ENCODE measurements at regions not wholly inside any gene's neighbourhood (a gene's known extent, or its start where the extent isn't known, plus 50 kb on each side); places are given as distances from the start of the nearest gene placed in this dataset.

GRCh38 chr15:26145796-26146195, 282.7 kb upstream of the ATP10A start:
- no peak for DNase-seq (ENCODE audit: low read depth)
- TF ChIP-seq, protein P1, sequence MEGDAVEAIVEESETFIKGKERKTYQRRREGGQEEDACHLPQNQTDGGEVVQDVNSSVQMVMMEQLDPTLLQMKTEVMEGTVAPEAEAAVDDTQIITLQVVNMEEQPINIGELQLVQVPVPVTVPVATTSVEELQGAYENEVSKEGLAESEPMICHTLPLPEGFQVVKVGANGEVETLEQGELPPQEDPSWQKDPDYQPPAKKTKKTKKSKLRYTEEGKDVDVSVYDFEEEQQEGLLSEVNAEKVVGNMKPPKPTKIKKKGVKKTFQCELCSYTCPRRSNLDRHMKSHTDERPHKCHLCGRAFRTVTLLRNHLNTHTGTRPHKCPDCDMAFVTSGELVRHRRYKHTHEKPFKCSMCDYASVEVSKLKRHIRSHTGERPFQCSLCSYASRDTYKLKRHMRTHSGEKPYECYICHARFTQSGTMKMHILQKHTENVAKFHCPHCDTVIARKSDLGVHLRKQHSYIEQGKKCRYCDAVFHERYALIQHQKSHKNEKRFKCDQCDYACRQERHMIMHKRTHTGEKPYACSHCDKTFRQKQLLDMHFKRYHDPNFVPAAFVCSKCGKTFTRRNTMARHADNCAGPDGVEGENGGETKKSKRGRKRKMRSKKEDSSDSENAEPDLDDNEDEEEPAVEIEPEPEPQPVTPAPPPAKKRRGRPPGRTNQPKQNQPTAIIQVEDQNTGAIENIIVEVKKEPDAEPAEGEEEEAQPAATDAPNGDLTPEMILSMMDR (IDR thresholded peaks at IDR 0.05; ENCODE audit: insufficient read depth, low read depth, low read length), result no peak
- H3K4me3 ChIP-seq (ENCODE audit: low read depth, low read length), result no peak overlapping the region

- DNase-seq (ENCODE audit: low read depth), result no peak
- TF ChIP-seq, protein P1 (IDR thresholded peaks at IDR 0.05; ENCODE audit: insufficient read depth, low read depth, low read length), result no peak
- no peak overlapping the region for H3K4me3 ChIP-seq (ENCODE audit: low read depth, low read length)
Measured at GRCh38 chr15:26144836-26145235, 281.7 kb upstream of the ATP10A start.

- DNase-seq (ENCODE audit: low read depth), result no peak
- H3K4me3 ChIP-seq (ENCODE audit: low read depth, low read length), result no peak overlapping the region
- TF ChIP-seq, protein P1 (IDR thresholded peaks at IDR 0.05; ENCODE audit: insufficient read depth, low read depth, low read length), result no peak
Measured at GRCh38 chr15:26143221-26143620, 280.1 kb upstream of the ATP10A start.

- TF ChIP-seq, protein P1 (IDR thresholded peaks at IDR 0.05; ENCODE audit: insufficient read depth, low read depth, low read length), result no peak
- DNase-seq (ENCODE audit: low read depth), result no peak
- no peak overlapping the region for H3K4me3 ChIP-seq (ENCODE audit: low read depth, low read length)
Measured at GRCh38 chr15:26134812-26135211, 271.7 kb upstream of the ATP10A start.

GRCh38 chr15:26134152-26134551, 271.0 kb upstream of the ATP10A start:
- H3K4me3 ChIP-seq (ENCODE audit: low read depth, low read length), result no peak overlapping the region
- TF ChIP-seq, protein P1 (IDR thresholded peaks at IDR 0.05; ENCODE audit: insufficient read depth, low read depth, low read length), result no peak
- DNase-seq (ENCODE audit: low read depth), result no peak

DNA sequence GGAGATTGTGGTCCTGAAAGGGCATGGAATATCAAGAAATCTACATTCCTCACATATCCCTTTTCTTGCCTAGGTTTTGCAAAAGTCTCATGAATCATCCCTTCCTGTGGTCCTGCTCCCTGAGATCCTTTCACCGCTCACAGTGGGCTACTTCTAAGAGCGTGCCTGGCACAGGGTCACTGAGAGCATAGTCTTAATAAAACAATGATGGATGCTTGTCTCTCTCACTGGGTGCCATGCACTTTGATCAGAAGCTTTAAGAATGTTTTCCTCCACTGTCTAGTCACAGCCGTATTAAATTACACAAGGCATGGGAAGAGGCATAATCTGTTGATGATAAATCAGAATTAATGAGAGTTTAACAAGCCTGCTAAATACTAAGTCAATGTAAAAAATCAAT, 269.7 kb upstream of the ATP10A start:
- H3K4me3 ChIP-seq (ENCODE audit: low read depth, low read length), result no peak overlapping the region
- DNase-seq (ENCODE audit: low read depth), result no peak
- TF ChIP-seq, protein P1 (IDR thresholded peaks at IDR 0.05; ENCODE audit: insufficient read depth, low read depth, low read length), result no peak

GRCh38 chr15:26129852-26130251, 266.7 kb upstream of the ATP10A start:
- no peak for DNase-seq (ENCODE audit: low read depth)
- TF ChIP-seq, protein P1 (IDR thresholded peaks at IDR 0.05; ENCODE audit: insufficient read depth, low read depth, low read length), result no peak
- no peak overlapping the region for H3K4me3 ChIP-seq (ENCODE audit: low read depth, low read length)

All from fibroblast of villous mesenchyme (primary cell).